Activated gamma-delta T cell treated with Interleukin-2 at 50 U/mL for 16 hours (primary cell): ENCODE measurements at regions not wholly inside any gene's neighbourhood (a gene's known extent, or its start where the extent isn't known, plus 50 kb on each side); places are given as distances from the start of the nearest gene placed in this dataset.

ENCODE experiments used
- DNase-seq: peaks from one replicate; pipeline ENCODE4 v3.0.0-alpha.2; 2020

DNA sequence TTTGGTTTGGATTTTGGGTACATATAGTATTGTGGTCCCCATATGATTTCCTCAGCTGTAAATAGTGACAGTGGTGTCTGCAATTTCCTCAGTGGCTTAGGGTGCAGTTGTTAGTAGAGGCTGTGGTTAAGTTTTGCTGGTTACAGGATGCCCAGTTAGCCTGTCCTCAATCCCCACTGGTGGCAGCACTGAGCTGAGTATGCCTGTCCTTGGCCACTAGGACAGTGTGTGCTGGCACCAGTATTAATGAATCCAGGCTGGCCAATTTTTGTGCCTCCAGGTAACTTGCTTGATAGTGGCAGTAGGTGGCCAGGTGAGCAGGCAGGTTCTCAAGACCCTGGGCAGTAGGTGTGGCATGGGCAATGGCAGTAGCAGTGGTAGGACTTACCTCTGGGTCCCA is 973.1 kb downstream of the TMEM182 start:
- DNase-seq = no peak

DNA sequence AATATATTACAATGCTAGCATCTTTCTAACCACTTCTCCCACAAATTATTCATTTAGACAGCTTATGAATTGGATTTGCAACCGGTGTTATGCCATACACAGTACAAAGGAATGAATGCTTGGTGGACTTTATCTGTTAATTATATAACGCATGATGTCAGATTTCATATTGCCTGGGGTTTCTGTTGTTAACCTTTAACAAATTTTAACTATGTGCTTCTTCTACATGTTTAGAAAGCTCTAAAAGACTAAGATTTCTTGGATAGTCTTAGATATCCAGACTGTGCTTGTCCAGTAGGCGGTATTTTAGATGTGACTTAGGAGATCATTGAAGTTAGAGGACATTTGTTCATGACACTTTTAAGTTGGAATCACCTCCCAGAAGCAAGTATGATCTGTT is 976.3 kb downstream of the TMEM182 start:
- no peak for DNase-seq

- no peak for DNase-seq
These were observed 976.8 kb downstream of the TMEM182 start for GRCh38 chr2:103738606-103739005.

- no peak for DNase-seq
These were observed 977.4 kb downstream of the TMEM182 start for GRCh38 chr2:103739186-103739585.

GRCh38 chr2:103739921-103740320 is 978.1 kb downstream of the TMEM182 start:
- no peak for DNase-seq

- DNase-seq = no peak
These were observed 978.8 kb downstream of the TMEM182 start for GRCh38 chr2:103740631-103741030.

GRCh38 chr2:103743195-103743594 is 981.4 kb downstream of the TMEM182 start:
- no peak for DNase-seq

GRCh38 chr2:103754530-103754929 is 992.7 kb downstream of the TMEM182 start:
- DNase-seq = no peak

DNA sequence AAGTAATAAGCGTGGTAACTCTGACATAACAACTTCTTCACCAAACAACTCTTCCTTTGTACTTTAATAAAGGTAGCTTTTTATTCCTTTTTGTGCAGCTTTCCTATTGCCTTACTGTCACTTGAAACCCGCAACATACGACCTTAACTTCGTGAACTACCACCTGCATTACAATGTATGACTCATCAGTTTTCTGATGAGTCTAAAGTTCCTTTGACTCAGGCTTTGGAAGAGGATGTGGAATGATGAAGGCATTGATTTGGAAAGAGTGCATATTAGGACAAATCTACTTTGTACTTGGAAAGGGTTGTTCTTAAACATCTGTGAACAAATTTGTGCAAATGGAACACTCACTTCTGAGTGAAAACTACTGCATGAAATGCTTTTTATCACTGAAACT is 1012.1 kb downstream of the TMEM182 start:
- DNase-seq = no peak

DNA sequence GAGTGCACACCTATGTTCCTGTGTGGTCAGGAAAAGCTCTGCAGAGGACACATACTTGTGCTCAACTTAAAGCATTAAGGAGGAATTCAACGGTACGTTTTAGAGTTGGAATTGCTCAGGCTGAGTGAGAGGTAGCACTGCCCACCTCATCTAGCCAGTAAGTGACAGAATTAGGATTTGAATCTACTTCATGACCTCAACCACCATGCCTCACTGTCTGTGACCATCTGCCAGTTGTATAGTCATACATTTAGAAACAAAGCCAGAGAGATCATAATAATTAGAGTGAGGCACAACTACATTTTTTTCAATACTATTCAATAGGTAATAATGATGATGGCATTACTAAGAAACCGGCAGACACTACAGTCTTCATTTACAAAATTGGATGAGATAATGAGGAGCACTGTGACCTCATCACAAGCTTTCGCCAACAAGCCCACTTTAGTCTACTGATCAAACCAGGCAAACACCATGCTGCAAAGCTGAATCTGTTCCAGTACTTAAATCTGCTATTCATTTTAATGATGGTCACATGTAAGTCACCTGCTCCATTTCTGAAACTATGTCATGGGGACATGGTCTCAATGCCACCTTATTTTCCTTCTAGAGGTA is 1018.4 kb downstream of the TMEM182 start:
- no peak for DNase-seq

GRCh38 chr2:103781313-103781712 is 1019.5 kb downstream of the TMEM182 start:
- no peak for DNase-seq

DNA sequence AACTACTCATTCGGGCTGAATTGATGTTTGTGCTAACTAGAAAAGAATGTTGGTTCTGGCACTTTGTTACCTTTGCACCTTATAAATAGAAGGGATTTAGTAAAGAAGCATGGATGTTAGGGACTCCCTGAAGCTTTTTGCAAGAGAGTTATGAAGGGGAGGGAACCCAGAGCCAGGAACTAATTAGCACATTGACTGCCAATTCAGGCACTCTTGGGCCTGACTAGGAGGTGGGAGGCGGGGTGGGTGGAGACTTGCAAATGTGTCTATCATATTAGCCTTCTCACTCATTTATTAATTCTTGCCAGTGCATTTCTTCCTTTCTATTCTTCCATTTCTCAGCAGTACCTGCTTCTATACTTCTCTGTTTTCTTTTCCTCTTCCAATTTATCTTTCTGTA is 1022.4 kb downstream of the TMEM182 start:
- DNase-seq = no peak

DNA sequence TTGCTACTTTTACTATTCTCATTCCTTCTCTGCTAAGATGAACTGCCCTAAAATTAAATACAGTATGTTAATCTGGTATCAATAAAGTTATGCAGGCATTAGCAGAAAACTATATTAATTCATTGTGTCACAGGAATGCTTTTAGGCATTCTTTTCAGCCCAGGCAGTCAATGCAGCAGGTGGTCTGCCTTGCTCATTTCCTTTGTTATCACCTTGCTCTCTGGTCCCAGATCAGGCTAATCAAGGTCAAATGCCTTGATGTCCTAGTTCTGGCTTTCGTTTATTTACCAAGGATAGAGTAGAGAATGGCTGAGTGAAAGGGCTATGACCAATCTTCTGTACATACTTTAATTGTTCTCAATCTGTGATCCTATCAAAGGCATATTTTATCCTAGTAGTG is 1023.6 kb downstream of the TMEM182 start:
- no peak for DNase-seq

DNA sequence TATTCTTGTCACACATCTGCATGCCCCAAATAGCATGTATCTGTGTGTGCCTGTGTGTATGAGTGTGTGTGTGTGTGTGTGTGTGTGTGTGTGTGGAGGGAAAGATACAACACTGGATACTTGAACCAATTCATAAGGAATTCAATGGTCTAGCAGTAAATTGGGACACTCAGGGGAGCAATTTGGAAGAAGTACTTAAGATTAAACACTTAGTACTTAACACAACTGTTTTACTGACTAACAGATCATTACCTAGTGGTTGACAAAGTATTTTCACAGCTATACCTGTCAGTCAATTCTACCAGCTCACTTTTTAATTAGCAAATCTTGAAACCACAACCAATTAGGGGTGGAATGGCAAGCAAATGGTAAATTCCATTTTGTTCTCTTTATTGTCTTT is 1024.1 kb downstream of the TMEM182 start:
- no peak for DNase-seq

- DNase-seq = no peak
These were observed 1026.6 kb downstream of the TMEM182 start for GRCh38 chr2:103788389-103788788.

DNA sequence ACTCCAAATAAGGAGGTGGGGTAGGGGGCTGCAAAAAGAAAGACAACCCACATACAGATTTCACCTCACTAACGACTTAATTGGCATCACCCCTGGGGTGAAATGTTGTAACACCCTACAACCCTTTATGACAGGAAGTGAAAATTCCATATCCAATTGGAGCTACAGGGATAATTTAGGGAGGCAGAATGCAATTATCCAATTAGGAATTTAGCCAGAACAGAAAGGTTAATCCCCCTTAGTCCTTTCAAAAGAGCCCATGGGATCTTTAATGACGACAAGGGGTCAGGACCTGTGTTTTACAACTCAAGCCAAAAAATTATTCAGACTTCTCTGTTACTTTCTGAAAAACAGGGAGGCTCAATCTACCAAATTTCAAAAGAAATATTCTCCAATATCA is 1027.1 kb downstream of the TMEM182 start:
- DNase-seq = no peak

DNA sequence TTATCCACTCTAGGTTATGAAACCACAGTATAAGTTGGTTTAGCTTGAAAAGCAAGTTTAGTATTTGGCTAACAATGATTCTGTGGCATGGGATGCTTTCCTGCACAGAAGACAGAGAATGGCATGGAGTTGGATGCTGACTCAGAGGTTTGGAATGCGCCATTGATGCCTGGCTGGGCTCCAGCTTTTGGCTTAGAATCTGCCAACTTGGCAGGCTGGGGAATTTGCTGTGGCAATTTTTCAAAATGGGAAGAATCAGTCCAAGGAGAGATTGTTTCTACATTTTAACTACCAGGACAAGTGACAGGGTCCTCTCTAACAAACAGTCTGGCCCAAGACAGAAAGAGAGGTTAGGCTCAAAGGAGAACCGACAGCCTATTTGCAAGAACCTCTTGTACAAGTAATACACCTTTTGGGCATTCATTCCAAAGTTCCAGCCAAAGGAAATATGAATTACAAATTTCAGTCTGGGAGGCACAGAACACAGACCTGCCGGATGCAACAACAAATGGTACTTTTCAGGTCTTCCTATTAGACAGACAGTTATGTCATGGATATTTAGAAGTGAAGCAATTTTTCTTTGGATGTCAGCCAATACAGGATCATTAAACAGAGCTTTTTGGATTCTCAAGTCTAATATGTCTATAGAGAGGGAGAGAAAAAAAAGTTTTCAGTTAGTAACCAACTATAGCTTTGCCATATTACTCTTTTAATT is 1027.7 kb downstream of the TMEM182 start:
- DNase-seq = no peak

DNA sequence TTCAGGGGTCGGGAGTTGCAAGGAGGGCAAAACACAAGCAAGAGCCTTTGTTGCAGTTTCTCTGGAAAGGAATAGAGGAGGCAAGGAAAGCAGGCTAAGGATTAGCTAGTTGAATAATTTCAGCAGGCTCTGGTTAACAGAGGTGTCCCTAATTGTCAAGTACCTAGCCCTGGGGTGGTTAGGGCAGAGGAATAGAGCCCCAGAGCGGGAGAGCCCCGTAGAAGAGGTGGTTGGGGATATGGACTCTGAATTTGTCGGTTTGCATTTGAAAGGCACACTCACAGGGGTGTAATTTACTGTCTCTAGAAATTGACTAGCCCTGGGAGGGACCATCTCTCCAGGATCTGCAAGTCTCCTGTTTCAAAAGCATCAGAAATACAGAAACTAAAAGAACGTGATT is 1030.2 kb downstream of the TMEM182 start:
- DNase-seq = no peak

DNA sequence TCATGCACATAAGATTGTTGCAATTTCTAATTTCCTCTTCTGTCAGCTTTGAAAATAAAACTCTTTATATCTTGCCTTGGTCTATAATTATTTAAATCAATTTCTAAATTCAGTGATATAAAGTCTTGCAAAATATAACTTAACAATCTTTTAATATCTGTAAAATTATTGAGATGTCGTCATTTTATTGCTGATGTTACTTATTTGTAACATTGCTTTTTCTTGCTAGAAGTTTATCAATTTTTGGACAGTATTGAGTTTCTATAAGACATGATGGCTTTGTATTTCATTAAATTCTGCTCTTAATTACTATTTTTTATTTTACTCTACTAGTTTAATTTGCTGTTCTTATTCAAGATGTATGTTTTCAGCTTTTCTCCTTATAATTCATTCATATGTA is 1036.5 kb downstream of the TMEM182 start:
- no peak for DNase-seq

DNA sequence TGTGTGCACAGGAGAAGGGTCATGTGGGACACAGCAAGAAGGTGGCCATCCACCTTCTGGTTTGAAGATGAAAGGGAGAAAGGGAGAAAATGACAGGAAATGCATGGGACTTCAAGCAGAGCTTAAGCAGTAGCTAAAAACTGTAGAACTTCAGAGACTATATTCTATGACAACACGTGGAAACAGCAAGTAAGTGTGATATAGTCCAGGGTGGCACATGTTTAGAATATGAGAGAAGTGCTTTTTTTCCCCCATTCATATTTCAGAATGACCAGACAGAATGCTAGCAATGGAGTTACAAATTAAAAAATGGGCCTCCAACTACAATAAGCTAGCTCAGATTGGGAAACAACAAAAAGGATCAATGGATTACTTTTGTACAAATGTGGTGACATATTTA is 1042.2 kb downstream of the TMEM182 start:
- no peak for DNase-seq

DNA sequence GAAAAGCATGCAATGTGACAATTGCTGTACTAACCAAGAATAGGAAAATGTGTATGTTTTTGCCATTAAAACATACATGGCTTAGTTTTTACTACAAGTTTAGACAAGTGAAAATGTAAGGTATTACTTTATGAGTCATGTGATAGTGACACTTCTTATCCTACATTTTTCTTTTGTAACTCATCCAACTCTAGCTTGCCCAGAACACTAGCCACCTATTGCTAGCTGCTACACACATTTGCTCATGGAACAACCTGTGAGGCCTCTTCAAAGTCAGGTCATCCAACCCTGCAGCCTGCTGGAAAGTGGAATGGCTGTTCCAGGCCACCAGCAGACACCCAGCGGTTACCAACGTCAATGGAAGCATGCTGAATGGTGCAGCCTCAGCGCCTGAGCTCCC is 1043.9 kb downstream of the TMEM182 start:
- DNase-seq = no peak

GRCh38 chr2:103808814-103809213 is 1045.1 kb upstream of the POU3F3 start:
- DNase-seq = no peak

DNA sequence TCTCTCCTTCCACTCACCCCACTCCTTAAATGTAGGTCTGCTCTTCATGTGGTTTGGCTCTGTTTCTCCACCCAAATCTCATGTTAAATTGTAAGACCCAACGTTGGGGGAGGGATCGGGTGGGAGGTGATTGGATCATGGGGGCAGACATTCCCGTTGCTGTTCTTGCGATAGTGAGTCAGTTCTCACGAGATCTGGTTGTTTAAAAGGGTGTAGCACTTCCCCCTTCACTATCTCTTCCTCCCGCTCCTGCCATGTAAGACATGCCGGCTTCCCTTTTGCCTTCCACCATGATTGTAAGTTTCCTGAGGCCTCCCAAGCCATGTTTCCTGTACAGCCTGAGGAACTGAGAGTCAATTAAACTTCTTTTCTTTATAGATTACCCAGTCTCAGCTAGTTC is 1044.5 kb upstream of the POU3F3 start:
- DNase-seq = no peak

DNA sequence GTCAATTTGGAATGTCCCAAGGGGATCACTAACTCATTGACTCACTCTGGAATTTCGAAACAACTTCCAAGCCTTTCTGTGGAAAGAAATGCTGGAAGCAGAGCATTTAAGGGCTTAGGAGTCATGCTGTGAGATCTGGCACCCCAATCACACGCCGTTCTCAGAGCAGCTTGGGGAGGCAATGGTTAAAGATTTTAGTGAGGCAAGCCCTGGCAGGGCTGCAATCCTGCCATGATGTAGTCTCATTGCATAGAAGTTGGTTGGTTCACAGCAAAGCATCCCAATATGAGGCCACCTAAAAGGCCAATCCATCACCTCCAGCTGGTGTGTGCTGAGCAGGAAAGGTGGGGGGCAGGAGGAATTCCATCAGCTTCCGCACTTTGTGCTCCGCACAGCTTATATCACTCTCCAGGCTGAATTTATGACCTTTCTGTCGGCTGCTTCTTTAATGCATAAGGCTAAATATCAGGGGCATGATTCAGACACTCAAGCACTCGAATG is 1043.9 kb upstream of the POU3F3 start:
- no peak for DNase-seq

GRCh38 chr2:103810875-103811274 is 1043.0 kb upstream of the POU3F3 start:
- DNase-seq = no peak
